Astrocyte of the cerebellum (primary cell): ENCODE measurements at regions not wholly inside any gene's neighbourhood (a gene's known extent, or its start where the extent isn't known, plus 50 kb on each side); places are given as distances from the start of the nearest gene placed in this dataset.
A peak's percentile ranks its signal among the peaks of the same experiment; 100 is the strongest.
"Not testable (repeated sequence)": the region's sequence is repeated elsewhere in the genome, so short reads cannot be mapped to it uniquely, and the experiment has no call there.

Source experiments
- DNase-seq: peaks from one replicate; pipeline ENCODE4 v3.0.0-alpha.2; 2011; ENCODE audit warnings: low read depth
- H3K4me3 ChIP-seq: 2 replicates; pipeline ENCODE4 v1.5.1; 2011; ENCODE audit warnings: mild to moderate bottlenecking, low read depth, low read length, moderate library complexity
- CTCF ChIP-seq: IDR thresholded peaks from 2 replicates; pipeline ENCODE4 v1.5.1; 2012; ENCODE audit warnings: low read length, low read depth, moderate library complexity, mild to moderate bottlenecking; ENCODE audit errors: missing control alignments
- in situ Hi-C: cut with HindIII; loops from 2 replicates; pipeline ENCODE4 v1.10.0; 2017; ENCODE audit warnings: low sequenced_read_pairs

DNA sequence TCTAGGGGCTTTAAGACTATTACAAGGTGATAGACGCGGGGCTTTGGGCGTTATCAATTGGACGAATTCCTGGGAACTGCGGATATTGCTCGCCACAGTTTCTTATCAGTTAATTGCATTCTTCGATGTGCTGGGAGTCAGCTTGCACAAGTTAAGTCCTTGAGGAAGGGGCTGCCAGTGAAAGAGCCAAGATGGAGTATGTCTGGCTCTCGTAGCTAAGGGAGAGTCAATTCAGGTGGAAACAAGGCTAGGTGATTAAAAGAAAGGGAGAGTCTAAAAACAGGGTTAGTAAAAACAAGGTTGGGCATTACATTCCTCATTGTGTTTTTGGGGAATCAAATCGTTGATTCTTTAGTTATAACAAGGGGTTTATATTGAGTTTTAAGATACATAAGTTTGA, 121.6 kb downstream of the UNC93B1 start:
- in situ Hi-C loops, H3K4me3 ChIP-seq, DNase-seq: not testable (repeated sequence)

- DNase-seq, in situ Hi-C loops: not testable (repeated sequence)
These were observed 122.1 kb downstream of the UNC93B1 start for GRCh38 chr11:67881836-67882235.

GRCh38 chr11:67880594-67881196, 123.2 kb downstream of the UNC93B1 start:
- H3K4me3 ChIP-seq, DNase-seq, in situ Hi-C loops: not testable (repeated sequence)

More at GRCh38 chr11:67881836-67882235, 122.1 kb downstream of the UNC93B1 start:
- not testable (repeated sequence) for H3K4me3 ChIP-seq

GRCh38 chr11:67878666-67879065, 125.2 kb downstream of the UNC93B1 start:
- in situ Hi-C loops, H3K4me3 ChIP-seq, DNase-seq: not testable (repeated sequence)

- DNase-seq, H3K4me3 ChIP-seq, in situ Hi-C loops: not testable (repeated sequence)
These were observed 126.6 kb downstream of the UNC93B1 start for GRCh38 chr11:67877316-67877715.

- DNase-seq, in situ Hi-C loops, H3K4me3 ChIP-seq: not testable (repeated sequence)
These were observed 130.7 kb downstream of the UNC93B1 start for GRCh38 chr11:67873223-67873622.

GRCh38 chr11:67871168-67871567, 132.7 kb downstream of the UNC93B1 start:
- DNase-seq, in situ Hi-C loops, H3K4me3 ChIP-seq: not testable (repeated sequence)

DNA sequence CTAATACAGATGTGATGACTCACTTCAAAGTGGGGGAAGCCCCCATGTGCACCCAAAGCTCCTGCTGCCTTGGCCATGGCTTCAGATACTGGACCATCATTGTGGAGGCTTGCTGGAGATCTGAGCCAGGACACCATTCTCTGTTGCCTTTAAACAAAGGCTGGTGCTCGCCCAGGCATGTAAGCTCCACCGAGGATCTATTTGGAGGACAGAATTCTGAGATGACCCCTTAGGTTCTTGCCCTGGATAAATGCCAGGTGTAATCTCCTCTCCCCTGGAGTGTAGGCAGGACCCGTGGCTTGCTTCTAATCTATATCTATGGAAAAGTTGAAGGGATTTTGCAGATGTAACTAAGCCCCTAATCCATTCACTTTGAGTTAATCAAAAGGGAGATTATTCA, 141.0 kb downstream of the UNC93B1 start:
- H3K4me3 ChIP-seq, in situ Hi-C loops, DNase-seq: not testable (repeated sequence)

DNA sequence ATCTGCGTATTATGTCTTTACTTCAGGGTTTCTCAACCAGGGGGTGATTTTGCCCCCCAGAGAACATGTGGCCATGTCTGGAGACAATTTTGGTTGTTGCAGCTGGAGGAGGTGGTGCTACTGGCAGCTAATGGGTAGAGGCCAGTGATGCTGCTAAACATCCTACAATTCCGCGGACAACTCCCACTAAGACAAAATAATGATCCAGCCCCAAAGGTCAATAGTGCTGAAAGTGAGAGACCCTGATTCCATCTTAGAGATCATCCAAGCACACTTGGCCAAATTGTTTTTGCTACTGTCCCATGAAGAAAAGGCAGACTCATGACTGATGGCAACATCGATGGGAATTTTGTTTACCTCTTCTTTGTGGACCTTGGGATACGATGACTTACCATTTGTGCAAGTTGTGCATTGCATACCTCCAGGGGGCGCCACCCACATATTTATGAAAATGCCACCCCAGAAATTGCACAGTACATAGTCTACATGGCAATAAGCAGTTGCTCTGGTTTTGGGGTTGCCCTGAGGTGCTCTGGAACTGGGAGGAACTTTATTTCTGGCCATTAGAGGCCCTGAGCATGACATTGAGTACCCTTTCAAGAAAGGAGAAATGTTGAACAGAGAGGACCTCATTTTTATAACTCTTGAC, 144.3 kb downstream of the UNC93B1 start:
- in situ Hi-C loops, H3K4me3 ChIP-seq, DNase-seq: not testable (repeated sequence)

- in situ Hi-C loops, H3K4me3 ChIP-seq, DNase-seq: not testable (repeated sequence)
These were observed 153.2 kb downstream of the UNC93B1 start for GRCh38 chr11:67850747-67851146.

GRCh38 chr11:67849766-67850165, 154.1 kb downstream of the UNC93B1 start:
- in situ Hi-C loops = not testable (repeated sequence)

DNA sequence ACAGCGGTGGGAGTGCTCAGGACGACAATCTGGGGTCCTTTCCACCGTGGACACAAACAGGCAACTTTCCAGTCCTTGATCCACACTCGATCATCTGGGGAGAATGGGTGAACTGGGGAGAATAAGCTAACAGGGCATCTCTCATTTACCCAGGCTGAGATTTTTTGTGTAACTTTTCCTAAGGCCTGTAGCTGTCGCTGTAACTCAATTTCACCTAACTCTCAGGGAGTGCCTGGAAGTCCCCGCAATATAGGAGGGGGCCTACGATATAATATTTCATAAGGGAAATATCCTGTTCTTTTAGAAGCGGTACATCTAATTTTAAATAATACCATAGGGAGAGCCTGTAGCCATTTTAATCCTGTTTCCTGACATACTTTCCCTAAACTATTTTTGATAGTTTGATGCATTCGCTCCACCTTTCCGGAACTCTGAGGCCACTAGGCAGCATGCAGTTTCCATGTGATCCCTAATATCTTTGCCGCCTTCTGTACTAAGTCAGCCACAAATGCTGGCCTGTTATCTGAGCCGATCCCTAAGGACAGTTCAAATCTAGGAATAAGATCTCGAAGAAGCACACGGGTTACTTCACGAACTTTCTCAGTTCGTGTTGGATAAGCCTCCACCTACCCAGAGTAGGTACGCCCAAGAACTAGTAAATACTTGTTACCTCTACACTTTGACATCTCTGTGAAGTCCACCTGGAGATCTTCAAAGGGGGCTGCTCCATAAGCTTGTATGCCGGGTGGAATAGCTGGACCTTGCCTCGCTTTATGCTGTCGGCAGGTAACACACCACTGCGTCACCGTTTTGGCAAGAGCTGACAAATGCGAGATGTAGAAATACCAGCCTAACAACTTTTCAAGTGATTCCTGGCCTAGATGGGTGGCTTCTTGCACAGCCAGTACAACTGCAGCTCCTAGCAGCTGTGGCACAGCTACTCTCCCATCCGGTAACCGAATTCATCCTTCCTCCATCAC, 155.7 kb downstream of the UNC93B1 start:
- in situ Hi-C loops, DNase-seq, H3K4me3 ChIP-seq: not testable (repeated sequence)
- TF ChIP-seq CTCF = peak; percentile 43

More at GRCh38 chr11:67849766-67850165, 154.1 kb downstream of the UNC93B1 start:
- H3K4me3 ChIP-seq, DNase-seq: not testable (repeated sequence)

GRCh38 chr11:67846303-67846702, 157.6 kb downstream of the UNC93B1 start:
- in situ Hi-C loops, H3K4me3 ChIP-seq, DNase-seq: not testable (repeated sequence)

GRCh38 chr11:67845296-67845695, 158.6 kb downstream of the UNC93B1 start:
- in situ Hi-C loops, DNase-seq: not testable (repeated sequence)

DNA sequence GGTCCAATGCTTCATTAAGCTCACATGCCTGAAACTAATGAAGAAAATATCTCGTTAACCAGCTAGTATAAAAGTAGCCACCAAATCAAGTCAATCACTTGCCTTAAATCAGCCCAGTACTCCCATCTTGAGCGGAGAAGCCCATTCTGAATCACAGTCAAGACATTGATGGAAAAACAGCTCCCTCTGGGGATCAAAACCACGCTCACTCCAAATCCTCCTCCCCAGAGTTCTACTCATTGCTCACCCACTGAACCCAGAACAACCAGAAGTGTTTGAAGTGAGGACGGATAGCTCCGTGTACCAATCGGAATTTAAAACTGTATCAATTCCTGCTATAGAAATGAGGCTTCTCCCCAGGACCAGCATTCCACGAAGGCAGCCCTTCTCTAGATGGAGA, 163.3 kb downstream of the UNC93B1 start:
- H3K4me3 ChIP-seq, in situ Hi-C loops, DNase-seq: not testable (repeated sequence)

More at GRCh38 chr11:67845296-67845695, 158.6 kb downstream of the UNC93B1 start:
- H3K4me3 ChIP-seq = not testable (repeated sequence)

GRCh38 chr11:67830152-67830551, 155.7 kb upstream of the ALDH3B2 start:
- DNase-seq, in situ Hi-C loops, H3K4me3 ChIP-seq: not testable (repeated sequence)
